Neural cell (in vitro differentiated cells): ENCODE measurements at regions not wholly inside any gene's neighbourhood (a gene's known extent, or its start where the extent isn't known, plus 50 kb on each side); places are given as distances from the start of the nearest gene placed in this dataset.
"Not testable (repeated sequence)": the region's sequence is repeated elsewhere in the genome, so short reads cannot be mapped to it uniquely, and the experiment has no call there.

Experiments used
- H2AFZ ChIP-seq: fragments of 200-600, 300-800 bp; sonication (generic), shearing (Covaris generic); 2 replicates; pipeline ENCODE4 v1.6.0; 2014; ENCODE audit warnings: low read depth, mild to moderate bottlenecking, antibody characterized with exemption, low read length, moderate library complexity
- H3F3A ChIP-seq: fragments of 200-600 bp; shearing (Covaris generic); 2 replicates; pipeline ENCODE4 v1.6.1; 2016; ENCODE audit warnings: mild to moderate bottlenecking, moderate library complexity, mixed read lengths, antibody characterized with exemption, low read length; ENCODE audit not compliant: insufficient read depth, poor library complexity, severe bottlenecking
- H3K27ac ChIP-seq: fragments of 200-600, 300-800 bp; sonication (generic), shearing (Covaris generic); 2 replicates; pipeline ENCODE4 v1.5.1; 2014; ENCODE audit warnings: mild to moderate bottlenecking, low read length, moderate library complexity
- H3K27me3 ChIP-seq: fragments of 300-800, 200-600 bp; sonication (generic), shearing (Covaris generic); 2 replicates; pipeline ENCODE4 v1.6.0; 2014; ENCODE audit warnings: mild to moderate bottlenecking, low read depth, low read length, moderate library complexity; ENCODE audit not compliant: insufficient read depth
- H3K36me3 ChIP-seq: fragments of 300-800, 200-600 bp; sonication (generic), shearing (Covaris generic); 2 replicates; pipeline ENCODE4 v1.5.1; 2014; ENCODE audit warnings: mild to moderate bottlenecking, antibody characterized with exemption, low read length, moderate library complexity; ENCODE audit not compliant: insufficient read depth
- H3K4me2 ChIP-seq: fragments of 300-800, 200-600 bp; sonication (generic), shearing (Covaris generic); 2 replicates; pipeline ENCODE4 v1.6.0; 2014; ENCODE audit warnings: mild to moderate bottlenecking, low read length
- H3K4me3 ChIP-seq: fragments of 300-800, 200-600 bp; sonication (generic), shearing (Covaris generic); 2 replicates; pipeline ENCODE4 v1.5.1; 2014; ENCODE audit warnings: mild to moderate bottlenecking, low read length, moderate library complexity
- H3K79me2 ChIP-seq: fragments of 200-600 bp; shearing (Covaris generic); replicated peaks from 2 replicates; pipeline ENCODE4 v1.6.0; 2014; ENCODE audit warnings: mild to moderate bottlenecking, low read length, moderate library complexity; ENCODE audit not compliant: insufficient read depth
- H3K9ac ChIP-seq: fragments of 300-800, 200-600 bp; sonication (generic), shearing (Covaris generic); 2 replicates; pipeline ENCODE4 v1.6.1; 2016; ENCODE audit warnings: mild to moderate bottlenecking, low read length, mixed read lengths
- H3K9me2 ChIP-seq: fragments of 200-600 bp; shearing (Covaris generic); 2 replicates; pipeline ENCODE4 v1.6.1; 2016; ENCODE audit warnings: mild to moderate bottlenecking, low read length, mixed read lengths; ENCODE audit not compliant: insufficient read depth
- H3K9me3 ChIP-seq: fragments of 200-600, 300-800 bp; sonication (generic), shearing (Covaris generic); 2 replicates; pipeline ENCODE4 v1.6.1; 2016; ENCODE audit warnings: mild to moderate bottlenecking, mixed run types, low read length, moderate library complexity, mixed read lengths
- H4K20me1 ChIP-seq: fragments of 200-600 bp; shearing (Covaris generic); 2 replicates; pipeline ENCODE4 v1.6.1; 2016; ENCODE audit warnings: mild to moderate bottlenecking, mixed run types; ENCODE audit not compliant: insufficient read depth
- CTCF ChIP-seq: fragments of 450-650 bp; IDR thresholded peaks from 2 replicates; pipeline ENCODE4 v1.5.1; 2014; ENCODE audit warnings: antibody characterized with exemption, mild to moderate bottlenecking, moderate library complexity; ENCODE audit not compliant: poor library complexity, severe bottlenecking
- EP300 ChIP-seq: fragments of 450-650 bp; conservative IDR thresholded peaks from 2 replicates; pipeline ENCODE4 v1.6.1; 2014; ENCODE audit warnings: antibody characterized with exemption, mild to moderate bottlenecking, moderate library complexity; ENCODE audit not compliant: poor library complexity, severe bottlenecking
- EZH2 ChIP-seq: fragments of 200-600, 300-800 bp; shearing (Covaris generic), sonication (generic); IDR thresholded peaks from 2 replicates; pipeline ENCODE4 v1.6.1; 2014; ENCODE audit warnings: antibody characterized with exemption, low read length, borderline replicate concordance, mild to moderate bottlenecking; ENCODE audit not compliant: insufficient read depth, poor library complexity, severe bottlenecking
- MXI1 ChIP-seq: fragments of 450-650 bp; conservative IDR thresholded peaks from 2 replicates; pipeline ENCODE4 v1.6.1; 2014; ENCODE audit warnings: antibody characterized with exemption, mild to moderate bottlenecking; ENCODE audit not compliant: poor library complexity, severe bottlenecking
- POLR2AphosphoS5 ChIP-seq: IDR thresholded peaks from 2 replicates; pipeline ENCODE4 v1.6.1; 2012
- RAD21 ChIP-seq: fragments of 450-650 bp; conservative IDR thresholded peaks from 2 replicates; pipeline ENCODE4 v1.6.1; 2014; ENCODE audit warnings: antibody characterized with exemption, mild to moderate bottlenecking, moderate library complexity
- REST ChIP-seq: IDR thresholded peaks from 2 replicates; pipeline ENCODE4 v1.6.1; 2012; ENCODE audit warnings: borderline replicate concordance
- SMC3 ChIP-seq: fragments of 450-650 bp; conservative IDR thresholded peaks from 2 replicates; pipeline ENCODE4 v1.6.1; 2014; ENCODE audit warnings: antibody characterized with exemption, mild to moderate bottlenecking, moderate library complexity; ENCODE audit not compliant: poor library complexity
- TAF1 ChIP-seq: IDR thresholded peaks from 2 replicates; pipeline ENCODE4 v1.6.1; 2012; ENCODE audit warnings: low read depth

- Histone ChIP-seq H3K4me2 (no peak overlapping the region), H3K9me2 (no peaks in the 10 kb centered on the region), H3K9ac (no peak overlapping the region), H3K27me3 (no peaks in the 10 kb centered on the region), H3F3A (no peaks in the 10 kb centered on the region), H2AFZ (no peak overlapping the region), H3K4me3 (no peak overlapping the region), H4K20me1 (no peaks in the 10 kb centered on the region), H3K79me2 (no peaks in the 10 kb centered on the region), H3K27ac (no peak overlapping the region), H3K9me3 (no peaks in the 10 kb centered on the region), H3K36me3 (no peaks in the 10 kb centered on the region)
- TF ChIP-seq MXI1 (no peak), RAD21 (no peak), SMC3 (no peak), TAF1 (no peak)
Observed at GRCh38 chr13:84588023-84588422, 705.7 kb upstream of the SLITRK1 start.

- not testable (repeated sequence) for H3K9me3 ChIP-seq, H3K27ac ChIP-seq, H3K36me3 ChIP-seq, H3K27me3 ChIP-seq, H3F3A ChIP-seq, H3K9ac ChIP-seq, H3K4me3 ChIP-seq, H3K79me2 ChIP-seq, H3K9me2 ChIP-seq, H3K4me2 ChIP-seq, H2AFZ ChIP-seq, H4K20me1 ChIP-seq
Observed at GRCh38 chr13:84579901-84580300, 697.6 kb upstream of the SLITRK1 start.

GRCh38 chr13:84574851-84575250, 692.6 kb upstream of the SLITRK1 start:
- no peak overlapping the region for H3K9ac ChIP-seq
- H3K9me2 ChIP-seq = no peaks in the 10 kb centered on the region
- no peaks in the 10 kb centered on the region for H4K20me1 ChIP-seq
- H3K36me3 ChIP-seq = no peaks in the 10 kb centered on the region
- no peak overlapping the region for H3K4me2 ChIP-seq
- H3F3A ChIP-seq = no peaks in the 10 kb centered on the region
- no peak overlapping the region for H2AFZ ChIP-seq
- H3K27me3 ChIP-seq = no peaks in the 10 kb centered on the region
- TF ChIP-seq TAF1 (no peak), SMC3 (peak; percentile 69), REST (no peak), RAD21 (peak; percentile 69), CTCF (peak; percentile 60), EZH2 (no peak), EP300 (no peak), MXI1 (no peak), POLR2AphosphoS5 (no peak)
- no peak overlapping the region for H3K4me3 ChIP-seq
- H3K9me3 ChIP-seq = no peaks in the 10 kb centered on the region
- no peak overlapping the region for H3K27ac ChIP-seq
- no peaks in the 10 kb centered on the region for H3K79me2 ChIP-seq
